LNCaP clone FGC (cell line): ENCODE measurements at regions not wholly inside any gene's neighbourhood (a gene's known extent, or its start where the extent isn't known, plus 50 kb on each side); places are given as distances from the start of the nearest gene placed in this dataset.

Source experiments
- DNase-seq: peaks from one replicate; pipeline ENCODE4 v3.0.0-alpha.2; 2011; ENCODE audit warnings: low read depth
- H3K4me3 ChIP-seq: 2 replicates; pipeline ENCODE4 v1.5.1; 2011; ENCODE audit warnings: mild to moderate bottlenecking, low read depth, low read length, control low read depth
- TF ChIP-seq, protein P1 (sequence below): IDR thresholded peaks from 2 replicates; pipeline ENCODE4 v1.5.1; 2012; ENCODE audit warnings: mild to moderate bottlenecking; ENCODE audit not compliant: control insufficient read depth, insufficient read depth; ENCODE audit errors: extremely low read depth

DNA sequence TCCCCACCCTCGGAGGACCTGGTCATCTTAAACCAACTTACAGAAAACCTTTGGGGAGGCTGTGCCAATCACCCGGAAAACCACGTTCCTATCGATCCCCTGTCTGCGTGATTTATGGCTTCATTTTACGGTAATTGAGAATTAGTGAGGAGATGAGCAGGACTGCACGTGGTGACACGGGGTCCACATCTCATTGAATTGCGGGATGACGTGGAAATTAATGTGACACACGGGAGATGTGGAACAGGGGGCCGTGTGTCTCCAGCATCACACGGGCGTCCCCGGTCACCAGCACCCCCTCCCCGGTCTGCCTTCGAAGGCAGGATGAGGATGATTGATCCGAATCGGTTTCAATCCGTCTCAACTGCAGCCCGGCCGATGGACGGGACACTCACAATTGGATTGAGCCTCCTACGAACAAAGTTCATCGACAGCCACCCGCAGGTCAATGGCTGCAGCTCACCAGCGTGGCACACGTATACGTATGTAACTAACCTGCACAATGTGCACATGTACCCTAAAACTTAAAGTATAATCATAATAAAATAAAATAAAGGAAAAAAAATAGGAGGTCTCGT is 160.3 kb downstream of the SHOX start:
- no peak overlapping the region for H3K4me3 ChIP-seq
- no peak for DNase-seq
- TF ChIP-seq, protein P1, sequence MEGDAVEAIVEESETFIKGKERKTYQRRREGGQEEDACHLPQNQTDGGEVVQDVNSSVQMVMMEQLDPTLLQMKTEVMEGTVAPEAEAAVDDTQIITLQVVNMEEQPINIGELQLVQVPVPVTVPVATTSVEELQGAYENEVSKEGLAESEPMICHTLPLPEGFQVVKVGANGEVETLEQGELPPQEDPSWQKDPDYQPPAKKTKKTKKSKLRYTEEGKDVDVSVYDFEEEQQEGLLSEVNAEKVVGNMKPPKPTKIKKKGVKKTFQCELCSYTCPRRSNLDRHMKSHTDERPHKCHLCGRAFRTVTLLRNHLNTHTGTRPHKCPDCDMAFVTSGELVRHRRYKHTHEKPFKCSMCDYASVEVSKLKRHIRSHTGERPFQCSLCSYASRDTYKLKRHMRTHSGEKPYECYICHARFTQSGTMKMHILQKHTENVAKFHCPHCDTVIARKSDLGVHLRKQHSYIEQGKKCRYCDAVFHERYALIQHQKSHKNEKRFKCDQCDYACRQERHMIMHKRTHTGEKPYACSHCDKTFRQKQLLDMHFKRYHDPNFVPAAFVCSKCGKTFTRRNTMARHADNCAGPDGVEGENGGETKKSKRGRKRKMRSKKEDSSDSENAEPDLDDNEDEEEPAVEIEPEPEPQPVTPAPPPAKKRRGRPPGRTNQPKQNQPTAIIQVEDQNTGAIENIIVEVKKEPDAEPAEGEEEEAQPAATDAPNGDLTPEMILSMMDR: no peak

DNA sequence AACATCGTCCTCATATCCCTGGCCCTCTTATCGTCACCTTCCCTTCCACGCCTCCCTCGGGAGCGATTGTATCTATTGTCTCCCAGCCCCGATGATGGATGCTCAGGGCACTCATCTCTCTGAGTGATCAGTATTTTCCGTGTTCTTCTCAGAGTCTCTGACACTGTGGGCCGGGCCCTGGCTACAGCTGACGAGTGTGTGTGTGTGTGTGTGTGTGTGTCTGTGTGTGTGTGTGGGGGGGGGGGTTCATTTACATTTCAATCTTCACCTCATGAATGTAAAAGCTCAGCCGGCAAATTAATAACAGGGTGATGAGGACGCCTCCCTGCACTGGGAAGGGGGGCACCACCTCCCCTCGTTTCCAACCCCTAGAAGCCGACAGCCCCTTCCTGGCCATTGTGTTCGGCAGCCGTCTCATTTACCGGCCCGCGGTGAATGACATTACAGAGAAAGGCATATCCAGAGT is 159.5 kb downstream of the SHOX start:
- no peak overlapping the region for H3K4me3 ChIP-seq
- DNase-seq: no peak
- TF ChIP-seq, protein P1: no peak

DNA sequence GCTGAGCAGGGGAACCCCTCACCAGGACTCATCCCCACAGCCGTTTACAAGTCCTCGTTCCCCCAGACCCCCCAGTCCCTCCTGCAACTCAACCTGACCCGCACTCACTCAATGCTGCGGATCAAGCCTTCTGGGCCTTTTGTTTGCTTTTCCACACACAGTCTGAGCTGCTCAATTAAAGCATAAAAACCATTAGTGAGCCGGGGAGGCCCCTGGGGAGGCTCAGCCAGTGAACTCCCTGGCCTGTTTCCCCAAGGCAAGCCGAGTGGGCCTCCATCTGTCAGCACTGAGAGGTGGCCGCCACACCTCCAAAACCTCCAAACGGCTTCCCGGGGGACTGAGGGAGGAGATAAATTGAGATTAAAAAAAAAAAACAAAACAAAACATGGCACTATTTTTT is 158.5 kb downstream of the SHOX start:
- DNase-seq: no peak
- TF ChIP-seq, protein P1: no peak
- no peak overlapping the region for H3K4me3 ChIP-seq

DNA sequence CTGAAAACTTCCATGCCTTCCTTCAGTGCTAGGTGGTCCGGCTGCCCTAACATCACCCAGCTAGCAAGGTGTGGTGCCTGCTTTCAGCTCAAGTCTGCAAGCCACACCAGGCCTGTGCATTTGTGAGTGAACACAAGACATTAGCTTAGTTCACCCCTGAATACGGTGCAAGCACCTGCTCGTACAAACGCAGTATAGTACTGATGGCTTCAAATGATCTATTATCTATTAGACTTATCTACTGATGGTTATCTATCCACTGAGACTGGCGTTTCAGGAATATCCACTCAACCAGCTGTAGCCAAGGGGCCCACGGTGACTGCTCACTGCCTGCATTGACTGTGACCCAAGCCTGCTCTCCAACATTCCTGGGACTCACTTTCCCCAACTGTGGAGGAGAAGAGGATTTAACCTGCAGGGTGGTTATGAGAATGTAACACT is 155.9 kb downstream of the SHOX start:
- TF ChIP-seq, protein P1: no peak
- no peak for DNase-seq
- no peak overlapping the region for H3K4me3 ChIP-seq

DNA sequence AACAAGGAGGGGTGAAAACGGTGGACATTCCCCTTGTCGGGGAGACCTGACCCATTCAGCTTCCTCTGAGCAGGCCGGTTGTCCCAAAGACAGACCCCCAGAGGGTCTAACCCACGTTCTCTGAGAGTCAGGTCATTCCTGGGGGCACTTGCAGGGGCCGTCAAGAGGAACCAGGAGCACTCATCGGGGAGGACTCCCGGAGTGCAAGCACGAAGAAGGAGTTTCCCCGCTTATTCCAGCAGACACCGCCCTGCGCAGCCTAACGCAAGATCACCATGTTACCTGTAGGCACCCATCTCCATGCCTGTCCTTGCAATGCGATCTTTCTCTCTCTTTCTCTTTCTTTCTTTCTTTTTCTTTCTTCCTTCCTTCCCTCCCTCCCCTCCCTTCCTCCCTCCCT is 154.2 kb downstream of the SHOX start:
- DNase-seq: no peak
- no peak overlapping the region for H3K4me3 ChIP-seq
- TF ChIP-seq, protein P1: no peak

DNA sequence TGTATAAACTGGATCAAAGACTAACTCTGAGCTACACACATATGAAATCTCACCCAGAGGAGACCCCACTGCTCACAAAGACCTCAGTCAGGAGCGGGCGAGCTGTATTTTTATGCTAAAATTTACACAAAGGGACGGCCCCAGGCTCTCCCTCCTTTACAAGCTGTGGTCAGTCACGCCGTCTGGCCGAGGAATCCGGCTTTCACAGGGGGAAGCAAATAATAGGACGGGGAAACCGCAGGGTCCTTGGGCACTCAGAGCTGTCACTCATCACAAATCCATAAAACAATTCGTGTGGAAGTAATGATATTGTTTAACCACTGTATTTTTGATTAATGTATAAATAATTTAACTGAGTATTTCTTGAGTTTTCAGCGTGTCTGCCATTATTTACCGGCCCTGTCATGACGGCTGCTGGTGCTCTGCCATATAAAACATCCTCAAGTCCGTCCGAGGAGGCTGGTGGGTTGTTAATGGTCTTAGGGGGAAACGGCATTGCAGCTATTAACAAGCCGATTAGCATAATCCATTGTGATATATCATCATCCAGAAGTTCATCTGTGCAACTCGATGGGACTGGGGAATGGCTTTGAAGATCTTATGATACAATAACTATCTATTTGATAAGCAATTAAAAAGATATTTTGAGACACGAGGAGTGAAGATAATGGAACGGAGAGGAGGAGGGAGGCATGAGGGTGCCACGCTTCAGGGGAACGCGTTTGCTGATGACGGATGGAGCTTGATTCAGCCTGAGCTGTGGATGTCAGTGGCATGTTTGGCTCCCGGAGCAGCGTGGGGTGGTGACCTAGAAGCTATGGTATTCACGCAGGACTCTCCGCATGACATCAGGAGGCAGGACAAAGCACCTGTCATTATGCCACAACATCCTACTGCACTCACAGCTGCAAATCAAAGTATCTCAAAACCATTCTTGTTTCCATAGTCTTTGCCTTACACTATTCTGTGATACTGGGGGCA is 150.9 kb downstream of the SHOX start:
- TF ChIP-seq, protein P1: no peak
- DNase-seq: no peak
- H3K4me3 ChIP-seq: no peak overlapping the region
